Mesodermal cell (in vitro differentiated cells): ENCODE measurements at regions not wholly inside any gene's neighbourhood (a gene's known extent, or its start where the extent isn't known, plus 50 kb on each side); places are given as distances from the start of the nearest gene placed in this dataset.
A peak's percentile ranks its signal among the peaks of the same experiment; 100 is the strongest.
"Not testable (repeated sequence)": the region's sequence is repeated elsewhere in the genome, so short reads cannot be mapped to it uniquely, and the experiment has no call there.

Experiments used
- H3K27ac ChIP-seq: 2 replicates; pipeline ENCODE4 v1.7.0; 2013; ENCODE audit warnings: mild to moderate bottlenecking, low read depth, low read length, moderate library complexity; ENCODE audit not compliant: severe bottlenecking
- H3K36me3 ChIP-seq: 2 replicates; pipeline ENCODE4 v1.7.1; 2013; ENCODE audit warnings: mild to moderate bottlenecking, low read length, moderate library complexity; ENCODE audit not compliant: control insufficient read depth, insufficient read depth
- H3K4me1 ChIP-seq: one replicate; pipeline ENCODE4 v1.7.1; 2013; ENCODE audit warnings: mild to moderate bottlenecking, low read length; ENCODE audit not compliant: insufficient read depth, control insufficient read depth, poor library complexity, severe bottlenecking
- H3K4me3 ChIP-seq: 2 replicates; pipeline ENCODE4 v1.7.0; 2013; ENCODE audit warnings: low read length, control low read depth, mild to moderate bottlenecking; ENCODE audit not compliant: insufficient read depth, poor library complexity, severe bottlenecking; ENCODE audit errors: extremely low read depth
- H3K9me3 ChIP-seq: 2 replicates; pipeline ENCODE4 v1.7.1; 2013; ENCODE audit warnings: mild to moderate bottlenecking, low read length, moderate library complexity; ENCODE audit not compliant: control insufficient read depth
- WGBS, 2 experiments: methylation state at CpG; one replicate each; pipeline ENCODE4 v1.1.5; 2013; ENCODE audit warnings: missing lambda C conversion rate in 2 of 2; ENCODE audit not compliant: insufficient coverage in 2 of 2; 5-methylcytosine and 5-hydroxymethylcytosine counted together

DNA sequence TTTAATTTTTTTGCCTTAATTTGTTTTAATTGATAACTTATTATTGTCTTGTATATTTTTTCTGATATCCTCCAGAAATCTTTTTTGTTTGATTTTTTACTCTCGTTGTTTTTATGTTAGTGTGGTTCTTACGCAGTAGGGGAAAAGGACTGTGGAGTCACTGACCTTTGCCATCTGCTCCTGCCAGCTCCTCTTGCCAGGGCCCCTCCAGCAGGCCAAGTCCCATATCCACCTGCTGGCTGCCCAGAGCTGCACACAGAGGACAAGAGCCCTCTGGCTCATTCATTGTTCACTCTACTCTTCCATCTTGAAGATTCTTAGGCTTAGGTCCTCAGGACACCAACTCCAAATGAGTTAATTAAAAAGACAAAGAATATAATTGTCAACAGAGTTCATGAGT is 316.4 kb upstream of the DUSP10 start:
- no peak overlapping the region for H3K27ac ChIP-seq
- no peaks in the 10 kb centered on the region for H3K36me3 ChIP-seq
- no peaks in the 10 kb centered on the region for H3K9me3 ChIP-seq
- no CpG with 5 or more reads among the region's 2 CpGs for WGBS, 2 experiments
- H3K4me1 ChIP-seq = no peaks in the 10 kb centered on the region
- H3K4me3 ChIP-seq = no peak overlapping the region

DNA sequence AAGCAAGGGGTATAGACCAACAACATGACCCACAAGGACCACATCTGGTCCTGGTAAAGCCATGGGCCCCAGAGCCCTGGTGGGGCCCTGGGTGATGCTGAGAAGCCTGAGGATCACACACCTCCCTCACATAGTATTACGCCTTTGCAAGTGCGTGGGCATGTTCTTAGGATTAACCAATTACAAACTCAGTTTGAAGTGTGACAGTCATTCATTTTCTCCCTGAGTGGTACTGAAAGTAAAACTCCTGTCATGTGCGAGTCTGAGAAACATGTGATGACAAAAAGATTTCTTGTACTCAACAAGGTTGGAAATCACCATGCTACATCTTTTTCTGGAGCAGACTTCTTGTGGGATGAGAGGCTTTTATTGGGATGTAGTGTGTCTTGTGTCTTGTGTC is 315.3 kb upstream of the DUSP10 start:
- no peak overlapping the region for H3K4me3 ChIP-seq
- H3K36me3 ChIP-seq = no peaks in the 10 kb centered on the region
- H3K4me1 ChIP-seq = no peaks in the 10 kb centered on the region
- WGBS, 2 experiments = 93 to 100% methylated on average over 1 to 2 of the region's 3 CpGs
- no peaks in the 10 kb centered on the region for H3K9me3 ChIP-seq
- no peak overlapping the region for H3K27ac ChIP-seq

DNA sequence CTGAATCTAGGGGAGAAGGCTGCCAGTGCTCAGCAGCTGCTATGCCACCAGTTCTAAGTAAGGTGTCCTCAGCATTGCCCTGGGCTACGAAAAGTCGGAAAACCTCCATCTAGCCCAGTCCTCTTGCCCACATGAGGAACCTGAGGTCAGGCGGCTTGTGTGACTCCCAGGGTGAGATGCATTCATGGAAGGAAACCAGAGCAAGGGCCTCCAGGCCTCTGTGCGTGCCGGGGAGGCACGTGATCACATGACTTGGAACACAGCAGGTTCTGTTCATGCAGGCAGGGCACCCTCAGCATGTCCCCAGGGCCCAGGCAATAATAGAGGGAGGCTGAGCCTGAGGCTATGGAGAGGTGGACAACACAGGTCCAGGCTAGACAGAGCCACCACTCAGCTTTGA is 312.5 kb upstream of the DUSP10 start:
- H3K4me1 ChIP-seq = no peaks in the 10 kb centered on the region
- WGBS, 2 experiments = 87 to 90% methylated on average over 3 to 5 of the region's 6 CpGs
- H3K36me3 ChIP-seq = no peaks in the 10 kb centered on the region
- no peaks in the 10 kb centered on the region for H3K9me3 ChIP-seq
- H3K4me3 ChIP-seq = no peak overlapping the region
- no peak overlapping the region for H3K27ac ChIP-seq

DNA sequence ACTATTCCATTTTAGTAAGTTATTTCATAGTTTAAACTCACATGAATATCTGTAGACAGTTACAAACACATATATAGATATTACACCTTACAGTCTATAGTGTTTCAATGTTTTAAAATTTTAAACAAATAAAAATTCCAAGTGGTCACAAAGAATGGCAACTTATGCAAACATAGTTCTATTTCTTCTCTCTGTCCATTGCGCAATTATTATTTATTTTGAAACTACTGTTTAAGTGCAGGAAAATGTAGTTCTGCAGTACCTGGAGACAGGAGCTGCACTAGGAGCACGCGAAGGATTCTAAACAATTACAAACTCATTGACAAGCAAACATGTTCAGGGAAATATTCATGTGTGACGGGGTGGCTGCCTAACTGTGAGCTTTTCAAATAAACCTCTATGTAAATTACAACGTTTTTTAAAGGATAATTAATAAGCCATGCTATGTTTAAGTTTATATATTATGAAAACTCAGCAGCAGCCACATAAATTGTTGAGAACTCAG is 312.0 kb upstream of the DUSP10 start:
- Histone ChIP-seq H3K4me3 (no peak overlapping the region), H3K4me1 (peaks cover 4% of the 10 kb centered on the region), H3K36me3 (no peaks in the 10 kb centered on the region), H3K27ac (no peak overlapping the region), H3K9me3 (no peaks in the 10 kb centered on the region)
- WGBS, 2 experiments = 100% methylated on average over 2 of the region's 5 CpGs; no CpG with 5 or more reads in 1 of the 2 experiments

DNA sequence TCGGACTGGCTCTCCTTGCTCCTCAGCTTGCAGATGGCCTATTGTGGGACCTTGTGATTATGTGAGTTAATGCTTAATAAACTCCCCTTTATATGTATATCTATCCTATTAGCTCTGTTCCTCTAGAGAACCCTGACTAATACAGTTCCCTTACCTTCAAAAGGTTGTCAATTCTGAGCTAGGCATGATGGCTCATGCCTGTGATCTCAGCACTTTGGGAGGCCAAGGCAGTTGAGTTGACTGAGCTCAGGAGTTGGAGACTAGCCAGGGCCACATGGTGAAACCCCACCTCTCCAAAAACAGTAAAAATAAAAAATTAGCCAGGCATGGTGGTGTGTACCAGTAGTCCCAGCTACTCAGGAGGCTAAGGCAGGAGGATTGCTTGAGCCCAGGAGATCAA is 309.4 kb upstream of the DUSP10 start:
- H3K4me3 ChIP-seq, H3K27ac ChIP-seq, H3K9me3 ChIP-seq, H3K36me3 ChIP-seq: not testable (repeated sequence)
- no CpG with 5 or more reads among the region's 1 CpG for WGBS, 2 experiments
- peaks cover 13% of the 10 kb centered on the region for H3K4me1 ChIP-seq

DNA sequence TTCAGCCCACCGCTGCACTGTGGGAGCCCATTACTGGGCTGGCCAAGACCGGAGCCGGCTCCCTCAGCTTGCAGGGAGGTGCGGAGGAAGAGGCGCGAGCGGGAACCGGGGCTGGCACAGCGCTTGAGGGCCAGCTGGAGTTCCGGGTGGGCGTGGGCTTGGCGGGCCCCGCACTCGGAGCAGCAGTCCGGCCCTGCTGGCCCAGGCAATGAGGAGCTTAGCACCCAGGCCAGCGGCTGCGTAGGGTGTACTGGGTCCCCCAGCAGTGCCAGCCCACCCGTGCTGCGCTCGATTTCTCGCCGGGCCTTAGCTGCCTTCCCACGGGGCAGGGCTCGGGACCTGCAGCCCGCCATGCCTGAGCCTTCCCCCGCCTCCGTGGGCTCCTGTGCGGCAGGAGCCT is 307.8 kb upstream of the DUSP10 start:
- H3K27ac ChIP-seq, H3K4me3 ChIP-seq, H3K36me3 ChIP-seq, H3K9me3 ChIP-seq: not testable (repeated sequence)
- peaks cover 13% of the 10 kb centered on the region for H3K4me1 ChIP-seq
- 95 to 96% methylated on average over 15 to 23 of the region's 28 CpGs for WGBS, 2 experiments

DNA sequence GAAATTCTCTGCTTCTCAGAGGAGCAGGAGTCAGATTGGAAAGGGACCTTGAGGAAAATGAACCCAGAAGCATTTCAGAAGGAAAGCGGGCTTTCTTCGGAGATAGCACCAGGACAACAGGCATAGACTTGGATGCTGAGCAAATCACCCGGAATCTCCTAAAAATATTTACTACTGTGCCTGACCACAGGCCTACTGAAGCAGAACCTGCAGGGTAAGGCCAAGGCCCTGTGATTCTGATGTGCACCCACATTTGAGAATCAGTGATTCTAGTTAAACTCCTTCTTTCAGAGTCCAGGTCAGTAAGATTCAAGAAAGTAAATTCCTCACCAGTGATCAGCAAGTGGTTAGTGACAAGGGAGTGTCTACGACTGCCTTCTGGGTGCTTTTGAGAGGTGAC is 307.3 kb upstream of the DUSP10 start:
- H3K9me3 ChIP-seq = no peaks in the 10 kb centered on the region
- H3K27ac ChIP-seq = no peak overlapping the region
- no peak overlapping the region for H3K4me3 ChIP-seq
- peaks cover 13% of the 10 kb centered on the region for H3K4me1 ChIP-seq
- H3K36me3 ChIP-seq = no peaks in the 10 kb centered on the region
- WGBS, 2 experiments = 86 to 94% methylated on average over 4 of the region's 4 CpGs

DNA sequence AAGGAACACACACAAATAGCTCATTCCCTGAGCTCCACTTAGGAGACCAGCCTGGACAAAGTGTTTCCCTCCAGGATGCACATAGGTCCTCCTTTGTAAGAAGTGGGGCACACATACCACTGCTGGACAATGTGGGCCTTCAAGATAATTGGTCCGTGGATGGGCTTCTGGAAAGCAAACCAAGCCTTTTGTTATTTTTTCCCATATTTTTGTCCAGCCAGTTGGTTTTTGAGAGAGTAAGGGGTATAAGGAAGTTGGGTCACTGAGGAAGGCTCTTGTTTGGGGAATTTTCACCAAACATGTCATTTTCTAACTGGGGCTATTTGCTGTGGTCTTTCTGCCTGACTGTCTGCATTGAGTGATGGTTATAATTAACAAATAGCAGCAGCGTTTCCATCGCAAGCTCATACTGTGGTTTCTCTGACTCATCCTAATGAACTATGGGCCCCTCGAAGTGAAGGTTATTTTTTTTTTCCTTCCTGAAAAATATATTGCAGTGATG is 306.3 kb upstream of the DUSP10 start:
- H3K4me3 ChIP-seq = no peak overlapping the region
- 73% methylated on average over 3 of the region's 4 CpGs; no CpG with 5 or more reads in 1 of the 2 experiments for WGBS, 2 experiments
- no peaks in the 10 kb centered on the region for H3K36me3 ChIP-seq
- H3K4me1 ChIP-seq = peaks cover 13% of the 10 kb centered on the region
- no peaks in the 10 kb centered on the region for H3K9me3 ChIP-seq
- peak overlapping the region; percentile 47 for H3K27ac ChIP-seq

DNA sequence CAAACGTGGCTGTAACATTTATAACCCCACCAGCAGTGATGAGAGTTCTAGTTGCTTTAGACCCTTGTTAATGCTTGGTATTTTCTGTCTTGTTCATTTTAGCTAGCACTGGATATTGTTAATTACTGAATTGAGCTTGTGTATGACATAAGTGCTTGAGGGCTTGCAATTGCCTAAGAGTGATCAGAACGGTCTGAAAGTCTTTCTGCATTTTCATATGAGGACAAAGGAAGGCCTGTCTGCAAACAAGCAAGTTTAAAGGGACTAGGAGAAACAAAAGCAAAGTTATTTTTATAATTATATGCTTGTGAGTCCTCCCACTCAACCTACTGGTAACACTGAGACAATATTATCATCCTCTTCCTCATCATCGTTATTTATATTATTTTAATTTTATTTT is 305.5 kb upstream of the DUSP10 start:
- no peak overlapping the region for H3K4me3 ChIP-seq
- 100% methylated on average over 1 of the region's 3 CpGs; no CpG with 5 or more reads in 1 of the 2 experiments for WGBS, 2 experiments
- H3K9me3 ChIP-seq = no peaks in the 10 kb centered on the region
- no peaks in the 10 kb centered on the region for H3K36me3 ChIP-seq
- no peak overlapping the region for H3K27ac ChIP-seq
- peaks cover 13% of the 10 kb centered on the region for H3K4me1 ChIP-seq

DNA sequence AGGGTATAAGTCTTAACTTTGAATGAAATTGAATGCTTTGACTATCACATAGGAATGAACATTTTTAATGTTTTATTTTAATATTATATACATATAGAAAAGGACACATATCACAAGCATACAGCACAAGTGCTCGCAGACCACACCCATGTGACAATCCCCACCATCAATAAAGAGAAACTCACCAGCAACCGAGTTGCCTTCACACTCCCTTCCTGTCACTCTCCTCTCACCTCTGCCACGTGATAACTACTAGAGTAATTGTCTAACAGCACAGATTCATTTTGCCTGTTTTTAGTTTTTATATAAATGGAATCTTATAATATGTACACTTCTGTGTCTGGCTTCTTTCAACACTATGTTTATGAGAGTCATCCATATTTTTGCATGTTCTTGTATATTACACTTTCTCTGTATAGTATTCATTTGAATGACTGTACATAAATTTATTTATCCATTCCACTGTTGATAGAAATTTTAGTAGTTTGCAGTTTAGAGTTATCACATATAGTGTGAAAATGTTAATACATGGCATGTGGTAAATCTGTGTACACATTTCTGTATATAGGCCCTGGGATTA is 304.9 kb upstream of the DUSP10 start:
- WGBS, 2 experiments = 80% methylated on average over 1 to 2 of the region's 3 CpGs
- no peak overlapping the region for H3K27ac ChIP-seq
- H3K4me1 ChIP-seq = peaks cover 13% of the 10 kb centered on the region
- no peaks in the 10 kb centered on the region for H3K9me3 ChIP-seq
- no peaks in the 10 kb centered on the region for H3K36me3 ChIP-seq
- H3K4me3 ChIP-seq = no peak overlapping the region

DNA sequence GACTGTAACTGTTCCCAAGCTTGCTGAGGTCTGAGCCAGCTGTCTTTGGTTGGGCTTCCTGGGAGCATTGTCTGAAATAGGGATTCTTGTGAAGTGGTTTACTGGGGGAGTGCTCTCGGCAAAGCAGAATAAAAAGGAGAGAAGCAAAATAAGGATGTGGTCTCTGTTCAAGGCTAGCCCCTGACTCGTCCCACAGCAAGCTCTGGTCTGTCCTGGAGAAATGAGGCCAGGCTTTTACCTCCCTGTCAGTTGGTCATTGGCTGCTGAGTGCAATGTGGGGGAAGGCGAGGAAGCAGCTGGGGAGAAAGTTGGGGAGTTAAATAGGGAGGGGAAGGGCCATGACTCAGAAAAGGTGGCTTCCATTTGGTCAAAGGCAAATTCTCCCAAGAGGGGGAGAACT is 303.9 kb upstream of the DUSP10 start:
- H3K4me3 ChIP-seq = no peak overlapping the region
- peaks cover 13% of the 10 kb centered on the region for H3K4me1 ChIP-seq
- WGBS, 2 experiments = 83 to 94% methylated on average over 1 to 2 of the region's 3 CpGs
- H3K27ac ChIP-seq = no peak overlapping the region
- no peaks in the 10 kb centered on the region for H3K9me3 ChIP-seq
- H3K36me3 ChIP-seq = no peaks in the 10 kb centered on the region
